Fibroblast of lung (primary cell): ENCODE measurements at regions not wholly inside any gene's neighbourhood (a gene's known extent, or its start where the extent isn't known, plus 50 kb on each side); places are given as distances from the start of the nearest gene placed in this dataset.

Experiments
- DNase-seq, 2 donors: peaks; one replicate each; pipeline versions ENCODE4 v3.0.0 to v3.0.0-alpha.2; 2010; ENCODE audit warnings: low read depth in 2 of 2
- H2AFZ ChIP-seq: 2 replicates; pipeline ENCODE4 v1.5.1; 2012; ENCODE audit warnings: low read length, control low read depth, inconsistent platforms
- H3K27ac ChIP-seq: 2 replicates; pipeline ENCODE4 v1.5.1; 2011; ENCODE audit warnings: low read length, control low read depth; ENCODE audit not compliant: insufficient read depth
- H3K27me3 ChIP-seq: 2 replicates; pipeline ENCODE4 v1.5.1; 2011; ENCODE audit warnings: mild to moderate bottlenecking, low read length; ENCODE audit not compliant: control insufficient read depth, insufficient read depth
- H3K36me3 ChIP-seq: 2 replicates; pipeline ENCODE4 v1.5.1; 2011; ENCODE audit warnings: low read length; ENCODE audit not compliant: control insufficient read depth, insufficient read depth
- H3K4me1 ChIP-seq: 2 replicates; pipeline ENCODE4 v1.5.1; 2011; ENCODE audit warnings: low read length; ENCODE audit not compliant: control insufficient read depth, insufficient read depth; ENCODE audit errors: extremely low read depth
- H3K4me2 ChIP-seq: 2 replicates; pipeline ENCODE4 v1.5.1; 2011; ENCODE audit warnings: low read length, control low read depth; ENCODE audit not compliant: insufficient read depth; ENCODE audit errors: extremely low read depth
- H3K4me3 ChIP-seq, 4 experiments: fragments of 200-600 bp in 1 of 4; sonication (generic) in 1 of 4; replicated peaks in 1 of 4; 2 replicates each; pipeline ENCODE4 v1.5.1; 2011 to 2016; ENCODE audit warnings: low read length in 4 of 4, low read depth in 3 of 4, mild to moderate bottlenecking in 3 of 4, control low read depth in 2 of 4, inconsistent platforms in 1 of 4, mixed read lengths in 1 of 4; ENCODE audit not compliant: insufficient read depth in 1 of 4; ENCODE audit errors: control extremely low read depth in 1 of 4
- H3K79me2 ChIP-seq: 2 replicates; pipeline ENCODE4 v1.5.1; 2012; ENCODE audit warnings: mild to moderate bottlenecking, low read length, inconsistent platforms; ENCODE audit not compliant: control insufficient read depth, insufficient read depth
- H3K9ac ChIP-seq: 2 replicates; pipeline ENCODE4 v1.5.1; 2011; ENCODE audit warnings: mild to moderate bottlenecking, low read length, control low read depth; ENCODE audit not compliant: insufficient read depth
- H3K9me3 ChIP-seq: 2 replicates; pipeline ENCODE4 v1.5.1; 2012; ENCODE audit warnings: low read depth, low read length; ENCODE audit not compliant: control insufficient read depth, insufficient read depth
- H4K20me1 ChIP-seq: 2 replicates; pipeline ENCODE4 v1.5.1; 2011; ENCODE audit warnings: low read length; ENCODE audit not compliant: control insufficient read depth, insufficient read depth; ENCODE audit errors: extremely low read depth
- CTCF ChIP-seq, 2 donors: IDR thresholded peaks in 1 of 2; conservative IDR thresholded peaks in 1 of 2; 1 replicate in 1 of 2; 2 replicates in 1 of 2; pipeline ENCODE4 v1.5.1; 2011 to 2012; ENCODE audit warnings: low read length in 2 of 2, control low read depth in 1 of 2, inconsistent platforms in 1 of 2, low read depth in 1 of 2, mild to moderate bottlenecking in 1 of 2
- EZH2 ChIP-seq: IDR thresholded peaks from 2 replicates; pipeline ENCODE4 v1.5.1; 2012; ENCODE audit warnings: low read length, control low read depth, mild to moderate bottlenecking; ENCODE audit errors: missing control alignments

GRCh38 chr2:16287281-16287680, 346.9 kb downstream of the MYCN start:
- Histone ChIP-seq H3K4me3 (no peak overlapping the region), H3K79me2 (no peaks in the 10 kb centered on the region), H3K4me1 (no peaks in the 10 kb centered on the region), H3K9ac (no peak overlapping the region), H3K4me2 (no peak overlapping the region), H3K36me3 (no peaks in the 10 kb centered on the region), H2AFZ (no peak overlapping the region), H3K27me3 (no peaks in the 10 kb centered on the region), H3K9me3 (no peaks in the 10 kb centered on the region), H3K27ac (no peak overlapping the region), H4K20me1 (no peaks in the 10 kb centered on the region)
- DNase-seq: no peak
- TF ChIP-seq EZH2 (no peak), CTCF (conservative IDR thresholded peaks at IDR 0.05 in 1 of 2, IDR thresholded peaks at IDR 0.05 in 1 of 2; ENCODE audit: low read depth in 1 of 2, low read length in 2 of 2) (no peak)

- H3K27me3 ChIP-seq: no peaks in the 10 kb centered on the region
- H3K4me1 ChIP-seq: no peaks in the 10 kb centered on the region
- TF ChIP-seq CTCF (conservative IDR thresholded peaks at IDR 0.05 in 1 of 2, IDR thresholded peaks at IDR 0.05 in 1 of 2; ENCODE audit: low read depth in 1 of 2, low read length in 2 of 2): no peak
- TF ChIP-seq EZH2: no peak
- H3K4me3 ChIP-seq: no peak overlapping the region
- H3K9me3 ChIP-seq: no peaks in the 10 kb centered on the region
- no peaks in the 10 kb centered on the region for H4K20me1 ChIP-seq
- no peaks in the 10 kb centered on the region for H3K36me3 ChIP-seq
- H3K9ac ChIP-seq: no peak overlapping the region
- no peak overlapping the region for H3K4me2 ChIP-seq
- H3K27ac ChIP-seq: no peak overlapping the region
- no peaks in the 10 kb centered on the region for H3K79me2 ChIP-seq
- no peak for DNase-seq
- no peak overlapping the region for H2AFZ ChIP-seq
Observed at GRCh38 chr2:16285813-16286510, 345.6 kb downstream of the MYCN start.

- Histone ChIP-seq H3K4me3 (no peak overlapping the region), H3K9ac (no peak overlapping the region), H3K79me2 (no peaks in the 10 kb centered on the region), H3K27ac (no peak overlapping the region), H4K20me1 (no peaks in the 10 kb centered on the region), H3K4me1 (no peaks in the 10 kb centered on the region), H3K9me3 (no peaks in the 10 kb centered on the region), H3K36me3 (no peaks in the 10 kb centered on the region), H3K4me2 (no peak overlapping the region), H2AFZ (no peak overlapping the region), H3K27me3 (no peaks in the 10 kb centered on the region)
- TF ChIP-seq CTCF (conservative IDR thresholded peaks at IDR 0.05 in 1 of 2, IDR thresholded peaks at IDR 0.05 in 1 of 2; ENCODE audit: low read depth in 1 of 2, low read length in 2 of 2): no peak
- no peak for TF ChIP-seq EZH2
- no peak for DNase-seq
Observed at GRCh38 chr2:16284941-16285625, 344.7 kb downstream of the MYCN start.
